CD14-positive monocyte (primary cell): ENCODE measurements at regions not wholly inside any gene's neighbourhood (a gene's known extent, or its start where the extent isn't known, plus 50 kb on each side); places are given as distances from the start of the nearest gene placed in this dataset.

Experiments
- DNase-seq, 3 donors: peaks; one replicate each; pipeline ENCODE4 v3.0.0-alpha.2; 2011 to 2022
- H2AFZ ChIP-seq: 2 replicates; pipeline ENCODE4 v1.6.0; 2012; ENCODE audit warnings: mild to moderate bottlenecking, low read depth, low read length, inconsistent platforms; ENCODE audit not compliant: insufficient read depth, poor library complexity, severe bottlenecking
- H3K27ac ChIP-seq, 2 donors: 1 replicate in 1 of 2; 2 replicates in 1 of 2; pipeline ENCODE4 v1.5.1; 2012 to 2013; ENCODE audit warnings: low read length in 2 of 2, control low read depth in 1 of 2, inconsistent platforms in 1 of 2, low read depth in 1 of 2, mild to moderate bottlenecking in 1 of 2
- H3K27me3 ChIP-seq, 2 donors: one replicate each; pipeline versions ENCODE4 v1.6.0 to v1.6.1; 2011 to 2013; ENCODE audit warnings: low read length in 2 of 2; ENCODE audit not compliant: control insufficient read depth in 2 of 2, insufficient read depth in 2 of 2
- H3K36me3 ChIP-seq, 2 donors: replicated peaks in 1 of 2; 1 replicate in 1 of 2; 2 replicates in 1 of 2; pipeline versions ENCODE4 v1.5.1 to v1.6.1; 2012 to 2013; ENCODE audit warnings: low read length in 2 of 2, control low read depth in 1 of 2, inconsistent platforms in 1 of 2, mild to moderate bottlenecking in 1 of 2; ENCODE audit not compliant: insufficient read depth in 2 of 2, control insufficient read depth in 1 of 2
- H3K4me1 ChIP-seq, 2 donors: 1 replicate in 1 of 2; 2 replicates in 1 of 2; pipeline versions ENCODE4 v1.5.1 to v1.6.1; 2012 to 2013; ENCODE audit warnings: low read length in 2 of 2, control low read depth in 1 of 2, inconsistent platforms in 1 of 2, mild to moderate bottlenecking in 1 of 2, moderate library complexity in 1 of 2; ENCODE audit not compliant: insufficient read depth in 2 of 2, control insufficient read depth in 1 of 2
- H3K4me2 ChIP-seq: replicated peaks from 2 replicates; pipeline ENCODE3; 2012; ENCODE audit warnings: low read length, moderate library complexity, mild to moderate bottlenecking; ENCODE audit not compliant: poor library complexity, severe bottlenecking; ENCODE audit errors: extremely low read depth
- H3K4me3 ChIP-seq, 3 experiments: fragments of 200-600 bp in 1 of 3; sonication (generic) in 1 of 3; replicated peaks in 1 of 3; 1 replicate in 2 of 3; 2 replicates in 1 of 3; pipeline ENCODE4 v1.5.1; 2011 to 2013; ENCODE audit warnings: low read length in 3 of 3, mild to moderate bottlenecking in 3 of 3, control low read depth in 2 of 3, low read depth in 2 of 3, inconsistent platforms in 1 of 3, moderate library complexity in 1 of 3
- H3K79me2 ChIP-seq: 2 replicates; pipeline ENCODE4 v1.6.0; 2012; ENCODE audit warnings: mild to moderate bottlenecking, control low read depth, inconsistent platforms, low read length, moderate library complexity; ENCODE audit not compliant: insufficient read depth
- H3K9ac ChIP-seq: 2 replicates; pipeline ENCODE4 v1.6.0; 2017; ENCODE audit warnings: low read length, mild to moderate bottlenecking; ENCODE audit not compliant: insufficient read depth, poor library complexity, severe bottlenecking
- H3K9me3 ChIP-seq, 2 donors: replicated peaks in 1 of 2; 1 replicate in 1 of 2; 2 replicates in 1 of 2; pipeline versions ENCODE4 v1.5.1 to v1.6.1; 2012 to 2013; ENCODE audit warnings: low read length in 2 of 2, control low read depth in 1 of 2; ENCODE audit not compliant: control insufficient read depth in 1 of 2, insufficient read depth in 1 of 2
- H4K20me1 ChIP-seq: 2 replicates; pipeline ENCODE4 v1.6.0; 2012; ENCODE audit warnings: mild to moderate bottlenecking, low read length, control low read depth, moderate library complexity; ENCODE audit not compliant: insufficient read depth
- H3K27ac Mint-ChIP-seq, 7 donors: one replicate each; pipeline ENCODE4 v1.8.0; 2020; ENCODE audit warnings: mild to moderate bottlenecking in 7 of 7, mixed read lengths in 7 of 7, moderate library complexity in 6 of 7, inconsistent platforms in 2 of 7
- H3K27me3 Mint-ChIP-seq, 3 donors: one replicate each; pipeline ENCODE4 v1.8.0; 2021 to 2022; ENCODE audit warnings: low read depth in 3 of 3, mild to moderate bottlenecking in 3 of 3, mixed read lengths in 3 of 3, moderate library complexity in 3 of 3, inconsistent platforms in 1 of 3
- H3K36me3 Mint-ChIP-seq, 2 donors: one replicate each; pipeline ENCODE4 v1.8.0; 2020; ENCODE audit warnings: mixed read lengths in 2 of 2, inconsistent platforms in 1 of 2, mild to moderate bottlenecking in 1 of 2
- H3K4me1 Mint-ChIP-seq: one replicate; pipeline ENCODE4 v1.8.0; 2020; ENCODE audit warnings: mild to moderate bottlenecking, mixed read lengths
- H3K4me3 Mint-ChIP-seq, 2 donors: one replicate each; pipeline ENCODE4 v1.8.0; 2020; ENCODE audit warnings: mild to moderate bottlenecking in 2 of 2, mixed read lengths in 2 of 2, moderate library complexity in 1 of 2
- H3K9me3 Mint-ChIP-seq, 7 donors: one replicate each; pipeline ENCODE4 v1.8.0; 2020 to 2022; ENCODE audit warnings: mixed read lengths in 7 of 7, mild to moderate bottlenecking in 6 of 7, moderate library complexity in 6 of 7, inconsistent platforms in 2 of 7
- CTCF ChIP-seq: fragments of 200-600 bp; IDR thresholded peaks from one replicate; pipeline ENCODE4 v1.8.0; 2022; ENCODE audit warnings: antibody characterized with exemption, mild to moderate bottlenecking
- WGBS: methylation state at CpG from one replicate; pipeline ENCODE4 v1.1.5; 2013; ENCODE audit warnings: missing lambda C conversion rate; ENCODE audit not compliant: insufficient coverage; 5-methylcytosine and 5-hydroxymethylcytosine counted together
- intact Hi-C, 2 donors: fragments of 100-400 bp; cut with micrococcal nuclease; formaldehyde crosslinking; loops; one replicate each; pipeline versions ENCODE4 v1.15.0 to v1.15.1; 2023

GRCh38 chr12:25788707-25789442, 169.6 kb upstream of the RASSF8 start:
- H2AFZ ChIP-seq = no peak overlapping the region
- no peaks in the 10 kb centered on the region for H3K36me3 Mint-ChIP-seq
- no peak overlapping the region for H3K27ac Mint-ChIP-seq
- no peak overlapping the region for H3K27ac ChIP-seq
- no peak overlapping the region for H3K4me2 ChIP-seq
- no peak overlapping the region for H3K4me3 Mint-ChIP-seq
- no peak overlapping the region for H3K9ac ChIP-seq
- H3K27me3 ChIP-seq = no peaks in the 10 kb centered on the region
- no peak for DNase-seq
- H3K9me3 ChIP-seq = no peaks in the 10 kb centered on the region
- WGBS = 100% methylated on average over 1 of the region's 1 CpG
- peaks cover 0 to 1% (median 1%) of the 10 kb centered on the region in 3 donors for H3K27me3 Mint-ChIP-seq
- H3K79me2 ChIP-seq = no peaks in the 10 kb centered on the region
- H4K20me1 ChIP-seq = no peaks in the 10 kb centered on the region
- intact Hi-C loops = loop anchor here in 1 of 2 donors (10.0 kb wide), 1 partner anchor 114 kb away; no protein-coding TSS in a partner anchor
- no peaks in the 10 kb centered on the region for H3K4me1 ChIP-seq
- no peaks in the 10 kb centered on the region for H3K36me3 ChIP-seq
- peaks cover 3% of the 10 kb centered on the region for H3K4me1 Mint-ChIP-seq
- no peak overlapping the region for H3K4me3 ChIP-seq
- no peak for TF ChIP-seq CTCF
- H3K9me3 Mint-ChIP-seq = peaks cover 0 to 7% (median 0%) of the 10 kb centered on the region in 7 donors

- H3K9ac ChIP-seq = no peak overlapping the region
- peaks cover 0 to 1% (median 0%) of the 10 kb centered on the region in 3 donors for H3K27me3 Mint-ChIP-seq
- H3K79me2 ChIP-seq = no peaks in the 10 kb centered on the region
- H3K9me3 ChIP-seq = no peaks in the 10 kb centered on the region
- H3K4me3 ChIP-seq = no peak overlapping the region
- H4K20me1 ChIP-seq = no peaks in the 10 kb centered on the region
- TF ChIP-seq CTCF = no peak
- peaks cover 0 to 7% (median 0%) of the 10 kb centered on the region in 7 donors for H3K9me3 Mint-ChIP-seq
- no peak overlapping the region for H3K4me3 Mint-ChIP-seq
- intact Hi-C loops = loop anchor here in 1 of 2 donors (10.0 kb wide), 1 partner anchor 115 kb away; no protein-coding TSS in a partner anchor
- no peak overlapping the region for H3K4me2 ChIP-seq
- WGBS = 100% methylated on average over 1 of the region's 4 CpGs
- no peak for DNase-seq
- H3K4me1 ChIP-seq = no peaks in the 10 kb centered on the region
- no peak overlapping the region for H2AFZ ChIP-seq
- no peaks in the 10 kb centered on the region for H3K36me3 Mint-ChIP-seq
- no peaks in the 10 kb centered on the region for H3K36me3 ChIP-seq
- no peaks in the 10 kb centered on the region for H3K27me3 ChIP-seq
- no peak overlapping the region for H3K27ac Mint-ChIP-seq
- H3K27ac ChIP-seq = no peak overlapping the region
- peaks cover 3% of the 10 kb centered on the region for H3K4me1 Mint-ChIP-seq
Observed at GRCh38 chr12:25789541-25789944, 168.9 kb upstream of the RASSF8 start.
